ENCODE measurements at regions not wholly inside any gene's neighbourhood (a gene's known extent, or its start where the extent isn't known, plus 50 kb on each side); places are given as distances from the start of the nearest gene placed in this dataset.

DNA sequence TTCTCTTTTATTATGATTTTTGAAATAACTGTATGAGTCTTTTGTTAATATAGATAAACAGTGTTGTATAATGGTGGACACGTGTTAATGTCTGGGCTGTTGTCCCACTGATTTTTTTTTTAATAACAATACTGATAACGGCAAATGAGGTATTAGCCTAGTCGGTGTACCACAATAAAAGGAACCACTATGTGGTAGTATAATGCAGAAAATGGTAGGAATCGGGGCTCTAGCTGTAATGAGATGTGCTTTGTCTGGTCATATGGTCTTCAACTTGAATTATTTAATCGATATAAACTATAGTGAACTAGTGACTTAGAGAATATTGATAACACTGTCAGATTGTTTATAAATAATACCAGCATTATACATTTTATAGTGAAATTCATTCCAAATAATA lies 517.9 kb upstream of the SPHKAP start:
- TF ChIP-seq POLR2A (IDR thresholded peaks at IDR 0.05) = no peak
- peak in 5 of 6 experiments; percentile 24 to 53 (median 45) for TF ChIP-seq CTCF (IDR thresholded peaks at IDR 0.05)
